ENCODE measurements at regions not wholly inside any gene's neighbourhood (a gene's known extent, or its start where the extent isn't known, plus 50 kb on each side); places are given as distances from the start of the nearest gene placed in this dataset.

GRCh38 chr2:15789381-15790062, 150.8 kb upstream of the MYCN start:
- no peak for ATAC-seq (ENCODE audit: low FRiP score in 2 of 2)
- Histone ChIP-seq H3K9me3 (no peaks in the 10 kb centered on the region), H3K27ac (no peak overlapping the region), H3K4me1 (no peaks in the 10 kb centered on the region), H3K36me3 (no peaks in the 10 kb centered on the region), H3K27me3 (no peaks in the 10 kb centered on the region), H3K4me3 (no peak overlapping the region)
- no peak for TF ChIP-seq EP300 (IDR thresholded peaks at IDR 0.05)
- no peak for TF ChIP-seq POLR2AphosphoS5 (IDR thresholded peaks at IDR 0.05)
- TF ChIP-seq POLR2A (IDR thresholded peaks at IDR 0.05) = no peak
- TF ChIP-seq CTCF (IDR thresholded peaks at IDR 0.05) = no peak
- 87 to 88% methylated on average over 11 of the region's 11 CpGs for WGBS, 2 donors
- DNase-seq = no peak

- Histone ChIP-seq H3K4me1 (no peaks in the 10 kb centered on the region), H3K36me3 (no peaks in the 10 kb centered on the region), H3K9me3 (no peaks in the 10 kb centered on the region), H3K4me3 (no peak overlapping the region), H3K27ac (no peak overlapping the region), H3K27me3 (no peaks in the 10 kb centered on the region)
- TF ChIP-seq CTCF (IDR thresholded peaks at IDR 0.05) = no peak
- TF ChIP-seq EP300 (IDR thresholded peaks at IDR 0.05) = no peak
- TF ChIP-seq POLR2A (IDR thresholded peaks at IDR 0.05) = no peak
- TF ChIP-seq POLR2AphosphoS5 (IDR thresholded peaks at IDR 0.05) = no peak
- ATAC-seq (ENCODE audit: low FRiP score in 2 of 2) (no peak), DNase-seq (no peak)
- WGBS, 2 donors = 71 to 86% methylated on average over 8 of the region's 9 CpGs
Measured at GRCh38 chr2:15790326-15790725, 150.0 kb upstream of the MYCN start.

- no peak for TF ChIP-seq POLR2AphosphoS5 (IDR thresholded peaks at IDR 0.05)
- no peak for TF ChIP-seq POLR2A (IDR thresholded peaks at IDR 0.05)
- no peak for TF ChIP-seq EP300 (IDR thresholded peaks at IDR 0.05)
- TF ChIP-seq CTCF (IDR thresholded peaks at IDR 0.05) = no peak
- Histone ChIP-seq H3K9me3 (no peaks in the 10 kb centered on the region), H3K4me1 (peaks cover 0 to 5% (median 0%) of the 10 kb centered on the region in 4 donors), H3K27ac (no peak overlapping the region), H3K4me3 (no peak overlapping the region), H3K27me3 (no peaks in the 10 kb centered on the region), H3K36me3 (no peaks in the 10 kb centered on the region)
- DNase-seq = no peak
- whole genome bisulfite sequencing, 2 donors = 92% methylated on average over 7 of the region's 7 CpGs
- no peak for ATAC-seq (ENCODE audit: low FRiP score in 2 of 2)
Measured at GRCh38 chr2:15790838-15791237, 149.5 kb upstream of the MYCN start.

- DNase-seq = no peak
- Histone ChIP-seq H3K9me3 (no peaks in the 10 kb centered on the region), H3K27ac (no peak overlapping the region), H3K4me1 (peaks cover 0 to 6% (median 0%) of the 10 kb centered on the region in 4 donors), H3K36me3 (no peaks in the 10 kb centered on the region), H3K27me3 (no peaks in the 10 kb centered on the region), H3K4me3 (no peak overlapping the region)
- TF ChIP-seq POLR2AphosphoS5 (IDR thresholded peaks at IDR 0.05) (no peak), CTCF (IDR thresholded peaks at IDR 0.05) (no peak), POLR2A (IDR thresholded peaks at IDR 0.05) (no peak), EP300 (IDR thresholded peaks at IDR 0.05) (no peak)
- WGBS, 2 donors = 92 to 99% methylated on average over 4 of the region's 4 CpGs
- ATAC-seq (ENCODE audit: low FRiP score in 2 of 2) = no peak
Measured at GRCh38 chr2:15791294-15791693, 149.1 kb upstream of the MYCN start.

- H3K4me3 ChIP-seq = no peak overlapping the region
- 90 to 92% methylated on average over 8 of the region's 8 CpGs for WGBS, 2 donors
- H3K27ac ChIP-seq = no peak overlapping the region
- ATAC-seq (ENCODE audit: low FRiP score in 2 of 2) (no peak), DNase-seq (no peak)
- H3K27me3 ChIP-seq = no peaks in the 10 kb centered on the region
- no peak for TF ChIP-seq POLR2AphosphoS5 (IDR thresholded peaks at IDR 0.05)
- TF ChIP-seq CTCF (IDR thresholded peaks at IDR 0.05) = no peak
- no peak for TF ChIP-seq POLR2A (IDR thresholded peaks at IDR 0.05)
- no peak for TF ChIP-seq EP300 (IDR thresholded peaks at IDR 0.05)
- peaks cover 0 to 6% (median 0%) of the 10 kb centered on the region in 4 donors for H3K4me1 ChIP-seq
- H3K9me3 ChIP-seq = no peaks in the 10 kb centered on the region
- H3K36me3 ChIP-seq = no peaks in the 10 kb centered on the region
Measured at GRCh38 chr2:15792331-15792730, 148.0 kb upstream of the MYCN start.
